ENCODE measurements at regions not wholly inside any gene's neighbourhood (a gene's known extent, or its start where the extent isn't known, plus 50 kb on each side); places are given as distances from the start of the nearest gene placed in this dataset.

- DNase-seq (ENCODE audit: low read depth in 2 of 2), result no peak
These were observed 184.0 kb upstream of the BCL6 start for GRCh38 chr3:187929112-187929816.

DNA sequence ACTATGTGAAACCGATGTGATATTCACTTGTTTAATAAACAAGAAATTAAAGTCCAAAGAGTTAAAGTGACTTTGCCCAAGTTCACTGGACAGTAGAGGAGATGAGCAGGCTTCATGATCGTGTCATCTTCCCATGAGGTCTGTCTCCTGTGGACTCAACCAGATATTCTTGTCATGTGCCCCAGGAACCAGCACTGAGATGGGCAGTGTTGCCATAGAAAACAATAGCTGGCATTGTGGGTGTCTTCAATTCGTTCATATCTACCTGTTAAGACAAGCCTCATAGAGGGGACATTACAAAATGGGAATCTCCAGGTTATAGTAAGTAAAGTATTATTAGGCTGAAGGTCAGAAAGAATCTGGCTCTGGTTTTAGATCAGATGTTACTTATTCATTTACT is 184.8 kb upstream of the BCL6 start:
- DNase-seq (ENCODE audit: low read depth in 2 of 2), result no peak

GRCh38 chr3:187931101-187931500 is 185.8 kb upstream of the BCL6 start:
- no peak for DNase-seq (ENCODE audit: low read depth in 2 of 2)

- DNase-seq (ENCODE audit: low read depth in 2 of 2), result no peak
These were observed 186.6 kb upstream of the BCL6 start for GRCh38 chr3:187931770-187932278.

- DNase-seq (ENCODE audit: low read depth in 2 of 2), result no peak
These were observed 187.3 kb upstream of the BCL6 start for GRCh38 chr3:187932530-187932929.

DNA sequence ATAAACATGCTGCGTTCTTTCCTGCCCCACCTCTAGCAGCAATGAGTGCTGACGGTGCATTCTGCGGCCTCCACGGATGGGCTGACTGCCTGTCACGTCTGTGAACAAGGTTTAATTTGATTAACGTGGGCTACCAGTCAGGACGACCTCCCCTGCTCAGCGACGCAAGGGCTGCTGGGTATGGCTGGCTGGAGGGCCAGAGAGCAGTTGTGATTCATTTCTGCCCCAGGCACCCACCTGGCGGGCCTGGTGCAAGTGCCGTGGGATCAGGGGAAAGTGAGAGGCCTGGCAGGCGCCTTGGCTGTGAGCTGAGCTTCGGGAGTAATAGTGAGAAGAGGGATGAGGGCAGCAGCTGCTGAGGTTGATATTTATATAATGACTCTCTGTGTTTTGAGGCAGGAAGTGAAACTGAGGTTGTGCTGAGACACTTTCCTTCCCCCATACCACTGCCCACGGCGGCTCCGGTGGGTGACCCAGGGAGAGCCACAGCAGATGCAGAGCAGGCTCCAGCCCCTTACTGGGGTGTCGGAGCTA is 190.4 kb upstream of the BCL6 start:
- peak in 1 of 2 donors; percentile 14 for DNase-seq (ENCODE audit: low read depth in 2 of 2)

- DNase-seq (ENCODE audit: low read depth in 2 of 2), result no peak
These were observed 191.4 kb upstream of the BCL6 start for GRCh38 chr3:187936676-187937075.

- DNase-seq (ENCODE audit: low read depth in 2 of 2), result no peak
These were observed 194.6 kb upstream of the BCL6 start for GRCh38 chr3:187939891-187940290.

GRCh38 chr3:187941135-187941847 is 196.0 kb upstream of the BCL6 start:
- no peak for DNase-seq (ENCODE audit: low read depth in 2 of 2)

GRCh38 chr3:187941848-187942194 is 196.6 kb upstream of the BCL6 start:
- DNase-seq (ENCODE audit: low read depth in 2 of 2), result no peak

- DNase-seq (ENCODE audit: low read depth in 2 of 2), result no peak
These were observed 197.5 kb upstream of the BCL6 start for GRCh38 chr3:187942658-187943241.

DNA sequence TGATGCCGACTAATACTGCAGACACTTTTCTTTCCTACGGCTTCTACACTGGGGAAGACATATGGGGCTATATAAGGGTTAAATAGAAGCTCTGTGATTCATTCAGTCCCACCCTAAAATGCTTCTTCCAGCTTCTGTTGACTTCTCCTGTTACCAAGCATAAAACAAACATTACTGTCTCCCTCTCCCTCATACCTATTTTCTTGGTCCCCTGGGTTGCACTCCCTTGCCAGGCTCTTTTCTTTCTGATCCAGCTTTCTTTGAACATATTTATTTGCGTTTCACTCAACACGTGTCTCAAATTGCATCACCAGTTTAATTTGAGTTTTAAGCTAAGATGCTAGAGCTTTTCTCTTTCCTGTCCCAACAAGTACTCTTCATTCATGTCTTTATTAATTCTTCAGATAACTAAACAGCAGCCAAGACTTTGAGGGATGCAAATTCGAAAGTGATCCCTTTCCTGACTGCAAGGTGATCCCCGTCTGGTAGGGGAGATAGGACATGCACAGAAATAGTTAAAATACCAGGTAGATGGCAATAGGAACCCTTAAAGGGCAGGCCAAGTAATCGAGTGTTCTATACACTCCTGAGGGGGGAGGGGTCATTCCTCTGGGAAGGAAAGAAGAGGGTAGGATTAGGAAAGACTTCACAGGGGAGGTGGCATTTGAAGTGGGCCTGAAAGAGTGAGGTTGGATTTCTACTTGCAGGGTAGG is 198.6 kb upstream of the BCL6 start:
- no peak for DNase-seq (ENCODE audit: low read depth in 2 of 2)

- no peak for DNase-seq (ENCODE audit: low read depth in 2 of 2)
These were observed 199.3 kb upstream of the BCL6 start for GRCh38 chr3:187944390-187945179.

GRCh38 chr3:187945374-187945773 is 200.1 kb upstream of the BCL6 start:
- no peak for DNase-seq (ENCODE audit: low read depth in 2 of 2)

DNA sequence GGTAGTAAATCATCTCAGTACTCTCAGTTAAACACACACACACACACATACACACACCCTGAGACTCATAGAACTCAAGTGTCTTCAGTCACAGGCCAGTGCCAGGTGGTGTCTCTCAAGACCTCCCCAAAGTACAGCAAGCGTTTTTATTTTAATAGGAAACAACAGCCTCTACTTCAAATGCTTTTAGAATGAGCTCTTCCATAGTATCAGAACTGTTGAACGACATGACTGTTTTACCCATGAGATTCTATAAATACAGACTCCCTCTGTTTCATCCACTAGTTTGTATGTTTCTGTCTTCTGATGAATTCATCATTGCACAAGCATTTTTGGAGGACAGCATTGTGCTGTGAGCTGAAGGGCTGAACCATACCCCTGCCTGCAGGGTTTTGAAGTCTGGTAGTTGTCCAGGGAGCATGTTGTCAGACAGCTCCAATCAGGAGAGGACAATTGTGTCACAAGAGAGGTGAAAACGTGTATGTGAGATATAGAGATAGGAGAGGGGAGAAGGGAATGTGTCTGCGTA is 201.0 kb upstream of the BCL6 start:
- DNase-seq (ENCODE audit: low read depth in 2 of 2), result no peak

- DNase-seq (ENCODE audit: low read depth in 2 of 2), result no peak
These were observed 201.7 kb upstream of the BCL6 start for GRCh38 chr3:187946981-187947380.

- DNase-seq (ENCODE audit: low read depth in 2 of 2), result no peak
These were observed 202.8 kb upstream of the BCL6 start for GRCh38 chr3:187947927-187948682.

DNA sequence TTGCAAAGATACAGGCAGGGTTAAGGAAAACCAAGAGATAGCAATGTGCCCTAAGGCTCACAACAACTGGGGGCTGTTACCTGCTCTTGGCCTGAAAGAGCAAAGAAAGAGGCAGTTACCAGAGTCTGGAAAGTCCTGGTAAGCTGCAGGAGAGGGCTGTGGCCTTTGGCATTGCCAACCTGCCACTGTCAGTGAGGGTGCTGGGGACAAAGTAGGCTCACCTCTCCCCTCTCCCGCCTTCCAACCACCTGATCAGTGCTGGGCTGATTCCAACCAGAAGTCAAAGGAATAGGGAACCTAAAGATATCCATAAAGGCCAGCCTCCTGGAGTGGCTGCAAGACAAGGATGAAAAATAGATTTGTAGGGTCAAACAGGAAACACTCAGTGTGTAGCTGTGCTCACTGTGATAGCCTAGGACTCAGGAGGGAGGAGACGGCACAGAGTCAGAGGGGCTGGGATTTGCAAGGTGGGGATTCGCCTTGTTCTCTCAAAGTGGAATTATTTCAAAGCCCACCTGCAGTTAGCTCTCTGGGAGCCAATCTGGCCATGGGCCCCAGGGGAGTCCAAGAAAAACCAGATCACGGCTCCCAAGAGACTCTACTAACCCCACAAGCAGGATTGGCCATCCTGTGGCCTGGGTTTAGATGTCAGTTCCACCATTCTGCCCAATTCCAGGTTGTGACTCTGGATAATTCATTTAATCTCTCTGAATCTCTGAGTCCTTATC is 204.0 kb upstream of the BCL6 start:
- DNase-seq (ENCODE audit: low read depth in 2 of 2), result no peak

- DNase-seq (ENCODE audit: low read depth in 2 of 2), result no peak
These were observed 203.3 kb upstream of the LPP start for GRCh38 chr3:187950671-187951070.
